Spleen (tissue), 11 donors: ENCODE measurements at regions not wholly inside any gene's neighbourhood (a gene's known extent, or its start where the extent isn't known, plus 50 kb on each side); places are given as distances from the start of the nearest gene placed in this dataset.

Experiments
- DNase-seq: peaks from one replicate; pipeline ENCODE4 v3.0.0-alpha.2; 2020
- H3K27ac ChIP-seq, 8 donors: fragments of 200-600 bp; sonication (generic) in 7 of 8; 1 replicate in 4 of 8; 2 replicates in 4 of 8; pipeline versions ENCODE4 v1.5.0 to v1.8.0; 2016 to 2021; ENCODE audit warnings: inconsistent platforms in 4 of 8, mild to moderate bottlenecking in 4 of 8, moderate library complexity in 1 of 8
- H3K27me3 ChIP-seq, 7 donors: fragments of 200-600 bp; sonication (generic) in 6 of 7; replicated peaks in 1 of 7; 1 replicate in 4 of 7; 2 replicates in 3 of 7; pipeline versions ENCODE4 v1.5.0 to v1.8.0; 2016 to 2021; ENCODE audit warnings: inconsistent platforms in 3 of 7, mild to moderate bottlenecking in 1 of 7
- H3K36me3 ChIP-seq, 6 donors: fragments of 200-600 bp; sonication (generic) in 5 of 6; 1 replicate in 4 of 6; 2 replicates in 2 of 6; pipeline versions ENCODE4 v1.5.0 to v1.8.0; 2016 to 2021; ENCODE audit warnings: inconsistent platforms in 2 of 6
- H3K4me1 ChIP-seq, 6 donors: fragments of 200-600 bp; sonication (generic) in 5 of 6; 1 replicate in 3 of 6; 2 replicates in 3 of 6; pipeline versions ENCODE4 v1.5.0 to v1.8.0; 2016 to 2021; ENCODE audit warnings: inconsistent platforms in 3 of 6
- H3K4me3 ChIP-seq, 8 donors: fragments of 200-600 bp; sonication (generic) in 7 of 8; 1 replicate in 4 of 8; 2 replicates in 4 of 8; pipeline versions ENCODE4 v1.5.0 to v1.8.0; 2016 to 2021; ENCODE audit warnings: inconsistent platforms in 4 of 8, mild to moderate bottlenecking in 4 of 8, moderate library complexity in 2 of 8
- H3K9me3 ChIP-seq, 8 donors: fragments of 200-600 bp; sonication (generic) in 7 of 8; 1 replicate in 4 of 8; 2 replicates in 4 of 8; pipeline versions ENCODE4 v1.5.0 to v1.8.0; 2016 to 2021; ENCODE audit warnings: inconsistent platforms in 4 of 8
- CTCF ChIP-seq, 11 experiments: fragments of 200-600 bp in 7 of 11; fragments of 450-650 bp in 4 of 11; sonication (generic) in 4 of 11; IDR thresholded peaks in 8 of 11; conservative IDR thresholded peaks in 3 of 11; 1 replicate in 7 of 11; 2 replicates in 4 of 11; pipeline versions ENCODE4 v1.4.0 to v1.8.0; 2016 to 2021; ENCODE audit warnings: antibody characterized with exemption in 11 of 11, inconsistent platforms in 4 of 11, mild to moderate bottlenecking in 1 of 11
- POLR2A ChIP-seq, 3 donors: fragments of 450-650 bp; IDR thresholded peaks; one replicate each; pipeline ENCODE4 v1.5.1; 2017; ENCODE audit warnings: antibody characterized with exemption in 3 of 3, mild to moderate bottlenecking in 1 of 3
- POLR2AphosphoS5 ChIP-seq, 3 donors: sonication (generic); formaldehyde crosslinking; IDR thresholded peaks; one replicate each; pipeline ENCODE4 v1.5.1; 2017; ENCODE audit warnings: antibody characterized with exemption in 3 of 3
- WGBS, 5 donors: extraction: QIAGEN DNeasy Blood & Tissue Kit in 3 of 5; methylation state at CpG; one replicate each; pipeline versions ENCODE4 v1.1.5 to v1.1.7; 2013 to 2018; 5-methylcytosine and 5-hydroxymethylcytosine counted together
- intact Hi-C: fragments of 100-400 bp; cut with DNase I; formaldehyde crosslinking; loops from one replicate; pipeline ENCODE4 v1.15.0; 2023; ENCODE audit warnings: low total_unique reads
- donor health status: healthy with polysubstance abuse.
- donor health status: DM: no; HTN: no; CAD: no; lungs with moderate emphysema.
- donor health status: DM: no; HTN: no; CAD: no.
- donor health status: Bipolar disorder and iron deficiency.
- donor health status: healthy.
- donor health status: DM: no; HTN: no; CAD: no.
- donor health status: DM: yes; HTN: yes; CAD: no.

GRCh38 chr4:111955001-111955400, 190.3 kb upstream of the FAM241A start:
- Histone ChIP-seq H3K4me1 (no peaks in the 10 kb centered on the region), H3K27me3 (no peaks in the 10 kb centered on the region), H3K9me3 (peaks cover 0 to 9% (median 6%) of the 10 kb centered on the region in 8 donors), H3K27ac (no peak overlapping the region), H3K4me3 (no peak overlapping the region), H3K36me3 (no peaks in the 10 kb centered on the region)
- WGBS, 5 donors: 33 to 49% (median 37%) methylated on average over 4 of the region's 4 CpGs
- TF ChIP-seq POLR2A (IDR thresholded peaks at IDR 0.05) (no peak), CTCF (IDR thresholded peaks at IDR 0.05 in 8 of 11, conservative IDR thresholded peaks at IDR 0.05 in 3 of 11) (no peak)
- DNase-seq: no peak
- intact Hi-C loops: no loop called here

GRCh38 chr4:111957116-111957515, 188.1 kb upstream of the FAM241A start:
- no peak for TF ChIP-seq POLR2A (IDR thresholded peaks at IDR 0.05)
- no peak for TF ChIP-seq POLR2AphosphoS5 (IDR thresholded peaks at IDR 0.05)
- no peak for TF ChIP-seq CTCF (IDR thresholded peaks at IDR 0.05 in 8 of 11, conservative IDR thresholded peaks at IDR 0.05 in 3 of 11)
- Histone ChIP-seq H3K27ac (no peak overlapping the region), H3K9me3 (no peaks in the 10 kb centered on the region), H3K36me3 (no peaks in the 10 kb centered on the region), H3K4me1 (no peaks in the 10 kb centered on the region), H3K27me3 (no peaks in the 10 kb centered on the region), H3K4me3 (no peak overlapping the region)
- intact Hi-C loops: no loop called here
- no peak for DNase-seq
- 52 to 75% (median 56%) methylated on average over 3 of the region's 3 CpGs for WGBS, 5 donors

- Histone ChIP-seq H3K4me1 (no peaks in the 10 kb centered on the region), H3K36me3 (no peaks in the 10 kb centered on the region), H3K27me3 (no peaks in the 10 kb centered on the region), H3K4me3 (no peak overlapping the region), H3K27ac (no peak overlapping the region), H3K9me3 (no peaks in the 10 kb centered on the region)
- DNase-seq: no peak
- TF ChIP-seq CTCF (IDR thresholded peaks at IDR 0.05 in 8 of 11, conservative IDR thresholded peaks at IDR 0.05 in 3 of 11) (no peak), POLR2A (IDR thresholded peaks at IDR 0.05) (no peak), POLR2AphosphoS5 (IDR thresholded peaks at IDR 0.05) (no peak)
- intact Hi-C loops: no loop called here
- WGBS, 5 donors: 73 to 90% (median 83%) methylated on average over 1 of the region's 1 CpG
Observed at GRCh38 chr4:111957997-111958396, 187.3 kb upstream of the FAM241A start.

GRCh38 chr4:111959222-111959621, 186.0 kb upstream of the FAM241A start:
- Histone ChIP-seq H3K27me3 (no peaks in the 10 kb centered on the region), H3K4me3 (no peak overlapping the region), H3K4me1 (no peaks in the 10 kb centered on the region), H3K36me3 (no peaks in the 10 kb centered on the region), H3K9me3 (no peaks in the 10 kb centered on the region), H3K27ac (no peak overlapping the region)
- TF ChIP-seq CTCF (IDR thresholded peaks at IDR 0.05 in 8 of 11, conservative IDR thresholded peaks at IDR 0.05 in 3 of 11) (no peak), POLR2A (IDR thresholded peaks at IDR 0.05) (no peak), POLR2AphosphoS5 (IDR thresholded peaks at IDR 0.05) (no peak)
- intact Hi-C loops: no loop called here
- WGBS, 5 donors: 35 to 62% (median 55%) methylated on average over 2 of the region's 2 CpGs
- no peak for DNase-seq
